ENCODE measurements at regions not wholly inside any gene's neighbourhood (a gene's known extent, or its start where the extent isn't known, plus 50 kb on each side); places are given as distances from the start of the nearest gene placed in this dataset.

- TF ChIP-seq CTCF (IDR thresholded peaks at IDR 0.05; ENCODE audit: extremely low read depth, missing control alignments): no peak
- no peak for DNase-seq (ENCODE audit: low spot score)
Measured at GRCh38 chr6:103908898-103909297, 950.8 kb downstream of the HACE1 start.

DNA sequence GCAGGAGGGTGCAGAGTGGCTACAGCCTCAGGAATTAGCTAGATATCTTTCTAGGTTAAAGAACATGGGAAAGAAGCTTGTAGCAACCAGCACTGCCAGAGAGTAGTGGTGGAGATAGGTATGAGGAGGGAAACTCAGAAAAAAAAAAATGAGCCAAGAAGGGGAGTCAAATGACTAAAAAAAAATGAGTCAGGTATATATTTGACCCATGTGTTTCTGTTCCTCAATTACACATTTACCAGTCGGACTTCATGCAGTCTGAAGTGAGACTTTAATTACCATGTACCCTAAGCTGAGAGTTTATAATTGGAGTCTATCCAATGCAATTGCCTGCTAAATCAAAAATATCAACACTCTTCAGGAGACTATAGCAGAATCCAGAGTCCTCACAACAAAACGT lies 964.6 kb downstream of the HACE1 start:
- no peak for TF ChIP-seq CTCF (IDR thresholded peaks at IDR 0.05; ENCODE audit: extremely low read depth, missing control alignments)
- no peak for DNase-seq (ENCODE audit: low spot score)

GRCh38 chr6:103893141-103893581 lies 966.6 kb downstream of the HACE1 start:
- no peak for TF ChIP-seq CTCF (IDR thresholded peaks at IDR 0.05; ENCODE audit: extremely low read depth, missing control alignments)
- DNase-seq (ENCODE audit: low spot score): no peak

- no peak for DNase-seq (ENCODE audit: low spot score)
- TF ChIP-seq CTCF (IDR thresholded peaks at IDR 0.05; ENCODE audit: extremely low read depth, missing control alignments): no peak
Measured at GRCh38 chr6:103886951-103887350, 972.8 kb downstream of the HACE1 start.

- TF ChIP-seq CTCF (IDR thresholded peaks at IDR 0.05; ENCODE audit: extremely low read depth, missing control alignments): no peak
- DNase-seq (ENCODE audit: low spot score): no peak
Measured at GRCh38 chr6:103885446-103885845, 974.3 kb downstream of the HACE1 start.

- DNase-seq (ENCODE audit: low spot score): no peak
- no peak for TF ChIP-seq CTCF (IDR thresholded peaks at IDR 0.05; ENCODE audit: extremely low read depth, missing control alignments)
Measured at GRCh38 chr6:103879800-103880199, 979.9 kb downstream of the HACE1 start.

DNA sequence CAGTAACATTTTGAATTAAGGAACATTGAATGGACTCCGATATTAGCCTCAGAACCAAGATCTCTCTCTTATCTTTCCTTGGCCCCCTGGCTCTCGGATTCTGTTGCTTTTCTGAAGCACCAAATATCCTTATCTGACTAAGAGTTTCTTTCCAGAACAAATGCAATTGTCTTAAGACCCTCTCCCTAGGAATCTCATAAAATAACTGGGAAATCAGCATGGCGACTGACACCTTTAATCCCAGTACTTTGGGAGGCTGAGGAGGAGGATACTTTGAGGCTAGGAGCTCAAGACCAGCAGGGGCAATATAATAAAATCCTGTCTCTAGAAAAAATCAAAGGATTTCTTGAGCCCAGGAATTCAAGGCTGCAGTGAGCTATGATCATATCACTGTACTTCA lies 984.5 kb downstream of the HACE1 start:
- no peak for TF ChIP-seq CTCF (IDR thresholded peaks at IDR 0.05; ENCODE audit: extremely low read depth, missing control alignments)
- no peak for DNase-seq (ENCODE audit: low spot score)
